ENCODE measurements at regions not wholly inside any gene's neighbourhood (a gene's known extent, or its start where the extent isn't known, plus 50 kb on each side); places are given as distances from the start of the nearest gene placed in this dataset.

DNA sequence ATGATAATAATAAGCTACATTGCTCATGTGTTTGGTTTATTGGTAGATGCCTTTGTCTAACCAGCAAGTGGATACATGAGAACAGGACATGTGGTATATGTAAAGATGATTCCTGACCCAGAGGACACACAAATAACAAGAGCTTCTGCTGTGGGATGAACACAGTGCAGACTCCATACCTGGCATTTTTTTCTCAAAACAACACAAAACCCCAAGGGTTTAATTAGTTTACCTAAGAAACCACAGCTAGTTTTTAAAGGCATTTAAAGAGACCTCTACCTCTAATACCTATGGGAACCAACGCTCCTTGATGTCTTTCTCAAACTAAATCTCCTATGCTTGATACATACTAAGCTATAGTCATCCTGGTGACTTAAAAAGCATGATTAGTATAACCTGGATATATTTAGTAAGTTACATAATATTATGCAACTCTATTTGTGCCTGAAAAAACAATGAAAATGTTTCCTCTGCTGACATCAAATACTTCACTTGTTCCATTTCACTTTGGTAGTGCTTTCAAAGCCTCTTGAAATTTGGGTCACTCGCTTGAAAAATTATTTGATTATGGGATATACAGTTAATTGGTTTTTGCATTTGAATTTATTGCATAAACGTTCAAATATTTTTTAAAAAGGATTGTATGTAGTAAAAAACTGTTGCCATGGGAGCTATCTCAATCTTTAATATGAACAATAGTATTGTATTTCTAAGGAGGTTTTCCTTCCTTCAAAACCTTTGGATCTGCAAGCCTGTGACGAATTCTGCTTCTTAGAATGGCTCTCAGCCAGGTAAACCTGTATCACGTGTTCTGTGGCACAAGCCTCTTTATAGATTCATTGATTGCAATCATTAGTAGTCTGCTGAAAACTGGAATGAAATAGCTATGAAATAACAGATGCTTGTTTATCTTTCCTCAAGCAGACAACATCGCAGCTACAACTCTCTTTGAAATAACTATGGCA is 233.0 kb upstream of the KCNMB2 start:
- no peaks in the 10 kb centered on the region for H3K4me1 ChIP-seq
- H3K9me3 ChIP-seq = no peaks in the 10 kb centered on the region
- no peak overlapping the region for H3K27ac ChIP-seq
- no peak for DNase-seq (ENCODE audit: low spot score in 2 of 2)
- no peak overlapping the region for H3K4me3 ChIP-seq
- intact Hi-C loops (cut with DNase I; ENCODE audit: low total_unique reads) = no loop called here
- TF ChIP-seq POLR2A (IDR thresholded peaks at IDR 0.05) = no peak
- TF ChIP-seq, protein P1, sequence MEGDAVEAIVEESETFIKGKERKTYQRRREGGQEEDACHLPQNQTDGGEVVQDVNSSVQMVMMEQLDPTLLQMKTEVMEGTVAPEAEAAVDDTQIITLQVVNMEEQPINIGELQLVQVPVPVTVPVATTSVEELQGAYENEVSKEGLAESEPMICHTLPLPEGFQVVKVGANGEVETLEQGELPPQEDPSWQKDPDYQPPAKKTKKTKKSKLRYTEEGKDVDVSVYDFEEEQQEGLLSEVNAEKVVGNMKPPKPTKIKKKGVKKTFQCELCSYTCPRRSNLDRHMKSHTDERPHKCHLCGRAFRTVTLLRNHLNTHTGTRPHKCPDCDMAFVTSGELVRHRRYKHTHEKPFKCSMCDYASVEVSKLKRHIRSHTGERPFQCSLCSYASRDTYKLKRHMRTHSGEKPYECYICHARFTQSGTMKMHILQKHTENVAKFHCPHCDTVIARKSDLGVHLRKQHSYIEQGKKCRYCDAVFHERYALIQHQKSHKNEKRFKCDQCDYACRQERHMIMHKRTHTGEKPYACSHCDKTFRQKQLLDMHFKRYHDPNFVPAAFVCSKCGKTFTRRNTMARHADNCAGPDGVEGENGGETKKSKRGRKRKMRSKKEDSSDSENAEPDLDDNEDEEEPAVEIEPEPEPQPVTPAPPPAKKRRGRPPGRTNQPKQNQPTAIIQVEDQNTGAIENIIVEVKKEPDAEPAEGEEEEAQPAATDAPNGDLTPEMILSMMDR (IDR thresholded peaks at IDR 0.05) = no peak
- TF ChIP-seq POLR2AphosphoS5 (IDR thresholded peaks at IDR 0.05) = no peak
- H3K36me3 ChIP-seq = no peaks in the 10 kb centered on the region
- H3K27me3 ChIP-seq = no peaks in the 10 kb centered on the region

DNA sequence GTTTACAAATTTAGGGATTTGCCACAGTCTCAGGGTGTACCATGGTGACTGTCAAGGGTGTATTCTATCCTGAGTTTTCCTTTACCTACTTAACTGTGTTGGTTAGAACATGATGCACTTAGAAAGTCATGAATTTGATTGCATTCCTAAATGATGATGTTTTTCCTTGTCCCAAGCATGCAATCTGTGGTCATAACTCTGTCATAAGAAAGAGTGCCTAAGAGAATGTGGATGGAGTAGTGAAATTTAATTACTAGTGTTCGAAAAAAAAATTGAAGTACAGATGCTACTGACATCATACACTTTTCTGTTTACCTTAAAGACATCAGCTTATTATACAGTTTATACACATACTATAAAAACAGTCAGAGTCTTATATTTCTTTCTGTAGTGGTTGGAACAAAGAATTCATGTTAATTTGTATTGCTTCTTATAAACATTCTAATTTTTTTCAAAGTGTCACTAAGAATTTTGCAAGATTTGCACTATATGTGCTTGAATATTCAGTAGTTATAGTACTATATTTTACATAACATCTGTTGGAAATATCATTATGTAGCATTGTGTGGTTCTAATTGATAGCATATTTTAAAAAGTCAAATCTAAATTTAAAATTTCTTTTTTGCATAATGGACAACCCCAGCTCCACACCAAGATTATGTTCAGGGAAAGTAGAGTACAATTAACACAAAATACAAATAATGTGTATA is 231.3 kb upstream of the KCNMB2 start:
- Histone ChIP-seq H3K4me3 (no peak overlapping the region), H3K27ac (no peak overlapping the region), H3K9me3 (no peaks in the 10 kb centered on the region), H3K27me3 (no peaks in the 10 kb centered on the region), H3K4me1 (no peaks in the 10 kb centered on the region), H3K36me3 (no peaks in the 10 kb centered on the region)
- TF ChIP-seq POLR2AphosphoS5 (IDR thresholded peaks at IDR 0.05) = no peak
- no peak for TF ChIP-seq POLR2A (IDR thresholded peaks at IDR 0.05)
- TF ChIP-seq, protein P1 (IDR thresholded peaks at IDR 0.05) = no peak
- no peak for DNase-seq (ENCODE audit: low spot score in 2 of 2)
- intact Hi-C loops (cut with DNase I; ENCODE audit: low total_unique reads) = no loop called here

GRCh38 chr3:178306432-178307115 is 229.7 kb upstream of the KCNMB2 start:
- no peaks in the 10 kb centered on the region for H3K9me3 ChIP-seq
- no peaks in the 10 kb centered on the region for H3K36me3 ChIP-seq
- H3K27me3 ChIP-seq = no peaks in the 10 kb centered on the region
- no peak overlapping the region for H3K4me3 ChIP-seq
- intact Hi-C loops (cut with DNase I; ENCODE audit: low total_unique reads) = no loop called here
- no peak for TF ChIP-seq POLR2AphosphoS5 (IDR thresholded peaks at IDR 0.05)
- no peak for TF ChIP-seq POLR2A (IDR thresholded peaks at IDR 0.05)
- TF ChIP-seq, protein P1 (IDR thresholded peaks at IDR 0.05) = no peak
- no peak overlapping the region for H3K27ac ChIP-seq
- H3K4me1 ChIP-seq = no peaks in the 10 kb centered on the region
- DNase-seq (ENCODE audit: low spot score in 2 of 2) = no peak

DNA sequence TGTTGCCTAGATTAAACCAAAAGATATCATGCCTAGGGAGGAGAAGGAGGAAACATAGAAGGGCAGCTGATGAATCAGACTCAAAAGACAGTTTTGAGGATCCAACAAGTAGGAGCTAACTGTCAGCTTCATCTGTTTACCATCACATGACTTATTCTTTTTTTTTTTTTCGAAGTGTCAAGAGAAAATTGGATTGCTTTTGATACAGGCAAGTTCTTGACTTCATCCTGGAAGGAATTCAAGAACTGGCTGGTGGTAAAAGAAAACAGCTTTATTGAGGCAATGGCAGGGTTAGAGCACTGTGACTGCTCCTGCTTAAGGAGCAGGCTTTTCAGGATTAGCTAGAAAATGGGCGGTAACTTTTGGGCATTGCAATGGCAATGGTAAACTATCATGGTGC is 227.5 kb upstream of the KCNMB2 start:
- Histone ChIP-seq H3K4me3 (no peak overlapping the region), H3K27ac (no peak overlapping the region), H3K9me3 (no peaks in the 10 kb centered on the region), H3K4me1 (no peaks in the 10 kb centered on the region), H3K27me3 (no peaks in the 10 kb centered on the region), H3K36me3 (no peaks in the 10 kb centered on the region)
- no peak for TF ChIP-seq POLR2A (IDR thresholded peaks at IDR 0.05)
- no peak for TF ChIP-seq POLR2AphosphoS5 (IDR thresholded peaks at IDR 0.05)
- TF ChIP-seq, protein P1 (IDR thresholded peaks at IDR 0.05) = no peak
- no peak for DNase-seq (ENCODE audit: low spot score in 2 of 2)
- intact Hi-C loops (cut with DNase I; ENCODE audit: low total_unique reads) = no loop called here

All from breast epithelium (tissue), 4 donors.